DOHH2 (cell line): ENCODE measurements at regions not wholly inside any gene's neighbourhood (a gene's known extent, or its start where the extent isn't known, plus 50 kb on each side); places are given as distances from the start of the nearest gene placed in this dataset.
A peak's percentile ranks its signal among the peaks of the same experiment; 100 is the strongest.
"Not testable (repeated sequence)": the region's sequence is repeated elsewhere in the genome, so short reads cannot be mapped to it uniquely, and the experiment has no call there.

Experiments used
- H3F3A ChIP-seq: fragments of 200-600 bp; sonication (generic), shearing (Covaris generic); 2 replicates; pipeline ENCODE4 v1.6.0; 2016; ENCODE audit warnings: antibody characterized with exemption, mild to moderate bottlenecking; ENCODE audit not compliant: control insufficient read depth, insufficient read depth
- H3K27ac ChIP-seq: fragments of 200-600 bp; sonication (generic); 2 replicates; pipeline ENCODE4 v1.5.1; 2014; ENCODE audit warnings: low read depth, mild to moderate bottlenecking, low read length, moderate library complexity
- H3K27me3 ChIP-seq: fragments of 200-600 bp; sonication (generic); 2 replicates; pipeline ENCODE4 v1.6.1; 2014; ENCODE audit warnings: mild to moderate bottlenecking, low read length, mixed read lengths; ENCODE audit not compliant: control insufficient read depth
- H3K36me3 ChIP-seq: fragments of 200-600 bp; sonication (generic); 2 replicates; pipeline ENCODE4 v1.6.1; 2014; ENCODE audit warnings: mild to moderate bottlenecking, low read length, moderate library complexity, mixed read lengths; ENCODE audit not compliant: control insufficient read depth
- H3K4me1 ChIP-seq: fragments of 200-600 bp; sonication (generic); 2 replicates; pipeline ENCODE4 v1.6.1; 2014; ENCODE audit warnings: mild to moderate bottlenecking, low read length, mixed read lengths; ENCODE audit not compliant: control insufficient read depth
- H3K4me2 ChIP-seq: fragments of 200-600 bp; sonication (generic); 2 replicates; pipeline ENCODE4 v1.6.0; 2014; ENCODE audit warnings: mild to moderate bottlenecking, low read length, moderate library complexity
- H3K4me3 ChIP-seq: fragments of 200-600 bp; sonication (generic); 2 replicates; pipeline ENCODE4 v1.5.1; 2014; ENCODE audit warnings: mild to moderate bottlenecking, low read length, mixed read lengths
- H3K79me2 ChIP-seq: fragments of 200-600 bp; sonication (generic); 2 replicates; pipeline ENCODE4 v1.6.1; 2014; ENCODE audit warnings: mild to moderate bottlenecking, low read length, mixed read lengths; ENCODE audit not compliant: control insufficient read depth
- H3K9me2 ChIP-seq: fragments of 200-600 bp; sonication (generic); replicated peaks from 2 replicates; pipeline ENCODE4 v1.6.1; 2014; ENCODE audit warnings: mild to moderate bottlenecking, low read length, mixed read lengths; ENCODE audit not compliant: control insufficient read depth
- H3K9me3 ChIP-seq: fragments of 200-600 bp; sonication (generic); 2 replicates; pipeline ENCODE4 v1.6.1; 2014; ENCODE audit warnings: antibody characterized with exemption, low read length, mixed read lengths; ENCODE audit not compliant: control insufficient read depth, insufficient read depth
- H4K20me1 ChIP-seq: fragments of 200-600 bp; sonication (generic); 2 replicates; pipeline ENCODE4 v1.6.0; 2014; ENCODE audit warnings: low read depth, mild to moderate bottlenecking, antibody characterized with exemption, low read length, moderate library complexity; ENCODE audit not compliant: control insufficient read depth, insufficient read depth
- CTCF ChIP-seq: fragments of 200-600 bp; sonication (generic); IDR thresholded peaks from one replicate; pipeline ENCODE4 v1.5.1; 2014; ENCODE audit warnings: antibody characterized with exemption, mild to moderate bottlenecking, low read depth, low read length; ENCODE audit not compliant: poor library complexity, severe bottlenecking
- EZH2phosphoT487 ChIP-seq: fragments of 200-600 bp; sonication (generic); IDR thresholded peaks from 2 replicates; pipeline ENCODE4 v1.6.1; 2017; ENCODE audit warnings: borderline replicate concordance, mild to moderate bottlenecking, antibody characterized with exemption, low read length, moderate library complexity, mixed read lengths

- no peaks in the 10 kb centered on the region for H3K27me3 ChIP-seq
- H3K27ac ChIP-seq, result no peak overlapping the region
- no peaks in the 10 kb centered on the region for H3K4me1 ChIP-seq
- no peaks in the 10 kb centered on the region for H3K36me3 ChIP-seq
- no peaks in the 10 kb centered on the region for H3K9me3 ChIP-seq
- H4K20me1 ChIP-seq, result no peaks in the 10 kb centered on the region
- H3K79me2 ChIP-seq, result no peaks in the 10 kb centered on the region
- H3K4me2 ChIP-seq, result no peak overlapping the region
- H3K9me2 ChIP-seq, result no peaks in the 10 kb centered on the region
- no peaks in the 10 kb centered on the region for H3F3A ChIP-seq
- H3K4me3 ChIP-seq, result no peak overlapping the region
- TF ChIP-seq CTCF (no peak), EZH2phosphoT487 (no peak)
These were observed 95.9 kb upstream of the FGF3 start for GRCh38 chr11:69915151-69915500.

GRCh38 chr11:69915501-69916250 lies 96.5 kb upstream of the FGF3 start:
- H3F3A ChIP-seq, result no peaks in the 10 kb centered on the region
- H3K4me3 ChIP-seq, result no peak overlapping the region
- H3K9me3 ChIP-seq, result no peaks in the 10 kb centered on the region
- H3K27me3 ChIP-seq, result no peaks in the 10 kb centered on the region
- H3K27ac ChIP-seq, result no peak overlapping the region
- no peak overlapping the region for H3K4me2 ChIP-seq
- H3K36me3 ChIP-seq, result no peaks in the 10 kb centered on the region
- H3K79me2 ChIP-seq, result no peaks in the 10 kb centered on the region
- H4K20me1 ChIP-seq, result no peaks in the 10 kb centered on the region
- H3K9me2 ChIP-seq, result no peaks in the 10 kb centered on the region
- no peaks in the 10 kb centered on the region for H3K4me1 ChIP-seq
- TF ChIP-seq EZH2phosphoT487 (no peak), CTCF (peak; percentile 83)

GRCh38 chr11:69916251-69916649 lies 97.0 kb upstream of the FGF3 start:
- H3K4me3 ChIP-seq, H3K79me2 ChIP-seq, H3K4me2 ChIP-seq, H3K4me1 ChIP-seq, H3K36me3 ChIP-seq, H3K9me3 ChIP-seq, H3K27me3 ChIP-seq, H4K20me1 ChIP-seq, H3K27ac ChIP-seq, H3F3A ChIP-seq, H3K9me2 ChIP-seq: not testable (repeated sequence)

- no peaks in the 10 kb centered on the region for H4K20me1 ChIP-seq
- H3K4me3 ChIP-seq, result no peak overlapping the region
- no peaks in the 10 kb centered on the region for H3K27me3 ChIP-seq
- H3K4me1 ChIP-seq, result no peaks in the 10 kb centered on the region
- no peaks in the 10 kb centered on the region for H3K9me2 ChIP-seq
- no peaks in the 10 kb centered on the region for H3K9me3 ChIP-seq
- H3K79me2 ChIP-seq, result no peaks in the 10 kb centered on the region
- no peak overlapping the region for H3K4me2 ChIP-seq
- TF ChIP-seq EZH2phosphoT487 (no peak), CTCF (no peak)
- no peak overlapping the region for H3K27ac ChIP-seq
- no peaks in the 10 kb centered on the region for H3F3A ChIP-seq
- no peaks in the 10 kb centered on the region for H3K36me3 ChIP-seq
These were observed 97.7 kb upstream of the FGF3 start for GRCh38 chr11:69916806-69917387.
